PC-3 (cell line): ENCODE measurements at regions not wholly inside any gene's neighbourhood (a gene's known extent, or its start where the extent isn't known, plus 50 kb on each side); places are given as distances from the start of the nearest gene placed in this dataset.

Experiments used
- ATAC-seq: fragments of 200-7000 bp; cut with Tn5 transposase; 2 replicates; pipeline ENCODE4 v1.9.1; 2020; ENCODE audit warnings: mild to moderate bottlenecking, moderate library complexity
- BruUV-seq: library from RNA; stranded (reverse); fragments of 400-500 nt; replicated peaks from 2 replicates; lab custom pipeline; 2021; lab: Mats Ljungman, UMichigan
- CTCF ChIA-PET: fragments of 300-600 bp; sonication (Branson Sonifier 250); formaldehyde crosslinking; loops from one replicate; lab custom pipeline; 2022; ENCODE audit warnings: antibody characterized with exemption; lab: Charles Lee
- POLR2A ChIA-PET: fragments of 300-600 bp; sonication (Branson Sonifier 250); formaldehyde crosslinking; loops from one replicate; lab custom pipeline; 2022; ENCODE audit warnings: antibody characterized with exemption; ENCODE audit not compliant: unreplicated experiment; lab: Charles Lee
- DNase-seq: peaks from one replicate; pipeline ENCODE4 v3.0.0-alpha.2; 2015
- H2AFZ ChIP-seq: fragments of 300-600 bp; sonication (generic); 2 replicates; pipeline ENCODE4 v1.6.0; 2016; ENCODE audit warnings: antibody characterized with exemption, low read length
- H3F3A ChIP-seq: fragments of 300-600 bp; sonication (generic); one replicate; pipeline ENCODE4 v1.6.0; 2017; ENCODE audit warnings: antibody characterized with exemption, low read length, control low read depth, mild to moderate bottlenecking; ENCODE audit not compliant: unreplicated experiment
- H3K27ac ChIP-seq: fragments of 300-600 bp; sonication (generic); 2 replicates; pipeline ENCODE4 v1.5.1; 2016; ENCODE audit warnings: mild to moderate bottlenecking, low read length
- H3K27me3 ChIP-seq: fragments of 300-600 bp; sonication (generic); 2 replicates; pipeline ENCODE4 v1.6.1; 2016; ENCODE audit warnings: low read length, mixed read lengths
- H3K36me3 ChIP-seq: fragments of 300-600 bp; sonication (generic); 2 replicates; pipeline ENCODE4 v1.6.1; 2016; ENCODE audit warnings: low read depth, mixed run types, low read length, mixed read lengths
- H3K4me1 ChIP-seq: fragments of 300-600 bp; sonication (generic); 2 replicates; pipeline ENCODE4 v1.5.1; 2016; ENCODE audit warnings: low read length; ENCODE audit not compliant: insufficient read depth
- H3K4me2 ChIP-seq: fragments of 300-600 bp; sonication (generic); 2 replicates; pipeline ENCODE4 v1.6.0; 2016; ENCODE audit warnings: low read length
- H3K4me3 ChIP-seq: fragments of 300-600 bp; sonication (generic); 2 replicates; pipeline ENCODE4 v1.5.1; 2016; ENCODE audit warnings: mild to moderate bottlenecking, low read length, mixed read lengths
- H3K79me2 ChIP-seq: fragments of 300-600 bp; sonication (generic); 2 replicates; pipeline ENCODE4 v1.6.1; 2017; ENCODE audit warnings: low read length, mixed read lengths
- H3K9ac ChIP-seq: fragments of 300-600 bp; sonication (generic); 2 replicates; pipeline ENCODE4 v1.6.0; 2016; ENCODE audit warnings: mild to moderate bottlenecking, low read length
- H3K9me2 ChIP-seq: fragments of 300-600 bp; sonication (generic); replicated peaks from 2 replicates; pipeline ENCODE4 v1.6.1; 2016; ENCODE audit warnings: mixed run types, low read length, mixed read lengths
- H3K9me3 ChIP-seq: fragments of 300-600 bp; sonication (generic); 2 replicates; pipeline ENCODE4 v1.6.1; 2016; ENCODE audit warnings: low read length, mixed read lengths
- H4K20me1 ChIP-seq: fragments of 300-600 bp; sonication (generic); 2 replicates; pipeline ENCODE4 v1.6.1; 2016; ENCODE audit warnings: low read length, mixed read lengths
- CTCF ChIP-seq: fragments of 300-600 bp; sonication (generic); conservative IDR thresholded peaks from 2 replicates; pipeline ENCODE4 v1.5.1; 2017; ENCODE audit warnings: antibody characterized with exemption, low read depth, mild to moderate bottlenecking, low read length
- EZH2 ChIP-seq: fragments of 300-600 bp; sonication (generic); IDR thresholded peaks from one replicate; pipeline ENCODE4 v1.6.1; 2017; ENCODE audit warnings: antibody characterized with exemption, mild to moderate bottlenecking, low read length; ENCODE audit not compliant: unreplicated experiment
- EZH2phosphoT487 ChIP-seq: fragments of 300-600 bp; sonication (generic); IDR thresholded peaks from 2 replicates; pipeline ENCODE4 v1.6.1; 2018; ENCODE audit warnings: mild to moderate bottlenecking, antibody characterized with exemption, low read length, borderline replicate concordance
- intact Hi-C: fragments of 100-400 bp; cut with micrococcal nuclease; formaldehyde crosslinking; loops from 2 replicates; pipeline ENCODE4 v1.9.0; 2023

- H3K27ac ChIP-seq: no peak overlapping the region
- 0 out of 2 replicates have a peak, but pooled peaks cover 4% of the 10 kb centered on the region for H3K36me3 ChIP-seq
- no peaks in the 10 kb centered on the region for H4K20me1 ChIP-seq
- no peak for DNase-seq
- CTCF ChIA-PET: no interaction called here
- no peaks in the 10 kb centered on the region for H3K9me2 ChIP-seq
- H2AFZ ChIP-seq: no peak overlapping the region
- no peak for TF ChIP-seq EZH2phosphoT487
- TF ChIP-seq EZH2: no peak
- no peak for TF ChIP-seq CTCF
- intact Hi-C loops: no loop called here
- no peaks in the 10 kb centered on the region for H3K27me3 ChIP-seq
- H3F3A ChIP-seq: no peaks in the 10 kb centered on the region
- H3K4me3 ChIP-seq: no peak overlapping the region
- POLR2A ChIA-PET: no interaction called here
- BruUV-seq: no TSS peak
- H3K79me2 ChIP-seq: no peaks in the 10 kb centered on the region
- ATAC-seq: no peak
- no peak overlapping the region for H3K9ac ChIP-seq
- H3K9me3 ChIP-seq: no peaks in the 10 kb centered on the region
- peaks cover 3% of the 10 kb centered on the region for H3K4me1 ChIP-seq
- no peak overlapping the region for H3K4me2 ChIP-seq
Observed at GRCh38 chr9:79007701-79008483, 563.9 kb upstream of the TLE4 start.

- BruUV-seq: no TSS peak
- intact Hi-C loops: no loop called here
- Histone ChIP-seq H4K20me1 (no peaks in the 10 kb centered on the region), H3F3A (no peaks in the 10 kb centered on the region), H3K36me3 (0 out of 2 replicates have a peak, but pooled peaks cover 4% of the 10 kb centered on the region), H3K27me3 (no peaks in the 10 kb centered on the region), H3K4me1 (peaks cover 13% of the 10 kb centered on the region), H3K9me2 (no peaks in the 10 kb centered on the region), H3K4me2 (no peak overlapping the region), H3K9ac (no peak overlapping the region), H3K79me2 (no peaks in the 10 kb centered on the region), H3K4me3 (no peak overlapping the region), H3K27ac (no peak overlapping the region), H3K9me3 (no peaks in the 10 kb centered on the region), H2AFZ (no peak overlapping the region)
- ChIA-PET POLR2A (no interaction called here), CTCF (no interaction called here)
- TF ChIP-seq EZH2 (no peak), CTCF (no peak), EZH2phosphoT487 (no peak)
- DNase-seq (no peak), ATAC-seq (no peak)
Observed at GRCh38 chr9:79008916-79009315, 562.8 kb upstream of the TLE4 start.

GRCh38 chr9:79011461-79011860 is 560.3 kb upstream of the TLE4 start:
- Histone ChIP-seq H2AFZ (no peak overlapping the region), H3K4me1 (peaks cover 36% of the 10 kb centered on the region), H3K79me2 (no peaks in the 10 kb centered on the region), H3F3A (peaks cover 4% of the 10 kb centered on the region), H3K27me3 (no peaks in the 10 kb centered on the region), H3K4me2 (no peak overlapping the region), H3K27ac (no peak overlapping the region), H3K9ac (no peak overlapping the region), H3K9me3 (no peaks in the 10 kb centered on the region), H3K4me3 (no peak overlapping the region), H3K9me2 (no peaks in the 10 kb centered on the region), H4K20me1 (no peaks in the 10 kb centered on the region), H3K36me3 (0 out of 2 replicates have a peak, but pooled peaks cover 4% of the 10 kb centered on the region)
- ATAC-seq (no peak), DNase-seq (no peak)
- intact Hi-C loops: no loop called here
- no TSS peak for BruUV-seq
- CTCF ChIA-PET: no interaction called here
- POLR2A ChIA-PET: no interaction called here
- TF ChIP-seq EZH2phosphoT487 (no peak), EZH2 (no peak), CTCF (no peak)
